Activated CD8-positive, alpha-beta T cell treated with anti-CD3 and anti-CD28 coated beads for 36 hours (primary cell): ENCODE measurements at regions not wholly inside any gene's neighbourhood (a gene's known extent, or its start where the extent isn't known, plus 50 kb on each side); places are given as distances from the start of the nearest gene placed in this dataset.
"Not testable (repeated sequence)": the region's sequence is repeated elsewhere in the genome, so short reads cannot be mapped to it uniquely, and the experiment has no call there.

Source experiments
- ATAC-seq: fragments of 200-7000 bp; cut with Tn5 transposase; one replicate; pipeline ENCODE4 v1.10.0; 2021; ENCODE audit warnings: mild to moderate bottlenecking, moderate library complexity
- CTCF ChIA-PET: fragments of 350-600 bp; sonication (Branson Sonifier 250); formaldehyde crosslinking; loops from one replicate; lab custom pipeline; 2021; ENCODE audit warnings: antibody characterized with exemption; lab: Charles Lee
- POLR2A ChIA-PET: fragments of 350-600 bp; sonication (Branson Sonifier 250); formaldehyde crosslinking; loops from one replicate; lab custom pipeline; 2021; ENCODE audit warnings: antibody characterized with exemption; lab: Charles Lee
- DNase-seq: peaks from one replicate; pipeline ENCODE4 v3.0.0-alpha.2; 2020
- H3K27ac Mint-ChIP-seq: one replicate; pipeline ENCODE4 v1.8.0; 2021; ENCODE audit warnings: mild to moderate bottlenecking, mixed read lengths
- H3K27me3 Mint-ChIP-seq: one replicate; pipeline ENCODE4 v1.8.0; 2021; ENCODE audit warnings: mixed read lengths
- H3K36me3 Mint-ChIP-seq: one replicate; pipeline ENCODE4 v1.8.0; 2021; ENCODE audit warnings: low read depth, mixed read lengths
- H3K4me1 Mint-ChIP-seq: one replicate; pipeline ENCODE4 v1.8.0; 2021; ENCODE audit warnings: low read depth, mixed read lengths
- H3K4me3 Mint-ChIP-seq: one replicate; pipeline ENCODE4 v1.8.0; 2021; ENCODE audit warnings: mild to moderate bottlenecking, moderate library complexity, mixed read lengths
- H3K9me3 Mint-ChIP-seq: one replicate; pipeline ENCODE4 v1.8.0; 2021; ENCODE audit warnings: mixed read lengths
- CTCF ChIP-seq: fragments of 200-600 bp; IDR thresholded peaks from one replicate; pipeline ENCODE4 v1.8.0; 2022; ENCODE audit warnings: antibody characterized with exemption, mild to moderate bottlenecking
- intact Hi-C: fragments of 100-400 bp; cut with micrococcal nuclease; formaldehyde crosslinking; loops from one replicate; pipeline ENCODE4 v1.10.0; 2022

DNA sequence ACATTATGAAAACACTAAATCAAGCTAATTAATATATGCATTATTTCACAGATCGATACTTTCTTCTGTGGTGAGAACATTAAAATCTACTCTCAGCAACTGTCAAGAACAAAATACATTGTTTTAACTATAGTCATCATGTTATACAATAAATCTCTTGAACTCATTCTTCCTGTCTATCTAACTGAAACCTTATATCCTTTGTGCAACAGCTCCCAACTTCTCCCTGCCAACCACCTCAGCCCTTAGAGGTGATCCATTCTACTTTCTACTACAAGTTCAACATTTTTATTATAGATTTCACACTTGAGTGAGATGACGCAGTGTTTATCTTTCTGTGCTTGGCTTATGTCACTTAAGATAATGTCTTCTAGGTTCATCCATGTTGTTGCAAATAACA lies 535.2 kb upstream of the CRIM1 start:
- Mint-ChIP-seq H3K27ac (no peak overlapping the region), H3K4me1 (no peaks in the 10 kb centered on the region), H3K27me3 (peaks cover 11% of the 10 kb centered on the region), H3K4me3 (no peak overlapping the region), H3K36me3 (no peaks in the 10 kb centered on the region), H3K9me3 (no peaks in the 10 kb centered on the region)
- no peak for TF ChIP-seq CTCF
- ATAC-seq (no peak), DNase-seq (no peak)
- ChIA-PET POLR2A (no interaction called here), CTCF (no interaction called here)
- intact Hi-C loops: no loop called here

DNA sequence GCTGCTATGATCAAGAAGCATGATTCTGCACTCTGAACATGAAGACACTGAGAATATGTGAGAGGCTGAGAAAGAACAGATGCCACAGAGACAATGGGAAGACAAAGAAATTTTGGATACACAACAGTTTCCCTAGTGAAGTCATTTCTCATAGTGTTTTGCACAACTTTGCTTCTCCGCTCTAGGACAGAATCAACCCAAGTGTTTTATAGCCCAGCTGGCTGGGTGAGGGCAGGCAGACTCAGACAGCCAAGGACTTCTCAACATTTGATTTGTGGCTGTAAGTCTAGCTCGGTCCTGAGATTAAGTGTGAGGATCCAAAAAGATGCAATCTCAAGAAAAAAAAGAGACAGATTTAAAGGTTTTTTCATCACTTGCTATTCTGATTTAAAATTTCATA lies 536.5 kb upstream of the CRIM1 start:
- ChIA-PET POLR2A (no interaction called here), CTCF (no interaction called here)
- intact Hi-C loops: no loop called here
- DNase-seq: no peak
- H3K4me3 Mint-ChIP-seq: no peak overlapping the region
- no peaks in the 10 kb centered on the region for H3K36me3 Mint-ChIP-seq
- H3K27me3 Mint-ChIP-seq: peaks cover 11% of the 10 kb centered on the region
- no peaks in the 10 kb centered on the region for H3K4me1 Mint-ChIP-seq
- TF ChIP-seq CTCF: no peak
- no peak for ATAC-seq
- no peaks in the 10 kb centered on the region for H3K9me3 Mint-ChIP-seq
- no peak overlapping the region for H3K27ac Mint-ChIP-seq

DNA sequence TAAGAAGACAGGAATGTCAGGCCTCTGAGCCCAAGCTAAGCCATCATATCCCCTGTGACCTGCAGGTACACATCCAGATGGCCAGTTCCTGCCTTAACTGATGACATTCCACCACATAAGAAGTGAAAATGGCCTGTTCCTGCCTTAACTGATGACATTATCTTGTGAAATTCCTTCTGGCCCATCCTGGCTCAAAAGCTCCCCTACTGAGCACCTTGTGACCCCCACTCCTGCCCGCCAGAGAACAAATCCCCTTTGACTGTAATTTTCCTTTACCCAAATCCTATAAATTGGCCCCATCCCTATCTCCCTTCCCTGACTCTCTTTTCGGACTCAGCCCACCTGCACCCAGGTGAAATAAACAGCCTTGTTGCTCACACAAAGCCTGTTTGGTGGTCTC lies 537.2 kb upstream of the CRIM1 start:
- CTCF ChIA-PET, DNase-seq, H3K36me3 Mint-ChIP-seq, H3K4me1 Mint-ChIP-seq, POLR2A ChIA-PET, H3K9me3 Mint-ChIP-seq, ATAC-seq, H3K27ac Mint-ChIP-seq, H3K4me3 Mint-ChIP-seq, intact Hi-C loops: not testable (repeated sequence)
- H3K27me3 Mint-ChIP-seq: peaks cover 11% of the 10 kb centered on the region

GRCh38 chr2:35814597-35814996 lies 541.0 kb upstream of the CRIM1 start:
- H3K27ac Mint-ChIP-seq, POLR2A ChIA-PET, intact Hi-C loops, ATAC-seq, H3K4me3 Mint-ChIP-seq, H3K9me3 Mint-ChIP-seq, H3K4me1 Mint-ChIP-seq, CTCF ChIA-PET, H3K36me3 Mint-ChIP-seq, H3K27me3 Mint-ChIP-seq, DNase-seq: not testable (repeated sequence)

- ATAC-seq (no peak), DNase-seq (no peak)
- CTCF ChIA-PET: no interaction called here
- Mint-ChIP-seq H3K27ac (no peak overlapping the region), H3K4me3 (no peak overlapping the region), H3K27me3 (no peaks in the 10 kb centered on the region), H3K36me3 (no peaks in the 10 kb centered on the region), H3K9me3 (peaks cover 2% of the 10 kb centered on the region), H3K4me1 (no peaks in the 10 kb centered on the region)
- POLR2A ChIA-PET: no interaction called here
- intact Hi-C loops: no loop called here
- no peak for TF ChIP-seq CTCF
Measured at GRCh38 chr2:35803126-35803525, 552.5 kb upstream of the CRIM1 start.

DNA sequence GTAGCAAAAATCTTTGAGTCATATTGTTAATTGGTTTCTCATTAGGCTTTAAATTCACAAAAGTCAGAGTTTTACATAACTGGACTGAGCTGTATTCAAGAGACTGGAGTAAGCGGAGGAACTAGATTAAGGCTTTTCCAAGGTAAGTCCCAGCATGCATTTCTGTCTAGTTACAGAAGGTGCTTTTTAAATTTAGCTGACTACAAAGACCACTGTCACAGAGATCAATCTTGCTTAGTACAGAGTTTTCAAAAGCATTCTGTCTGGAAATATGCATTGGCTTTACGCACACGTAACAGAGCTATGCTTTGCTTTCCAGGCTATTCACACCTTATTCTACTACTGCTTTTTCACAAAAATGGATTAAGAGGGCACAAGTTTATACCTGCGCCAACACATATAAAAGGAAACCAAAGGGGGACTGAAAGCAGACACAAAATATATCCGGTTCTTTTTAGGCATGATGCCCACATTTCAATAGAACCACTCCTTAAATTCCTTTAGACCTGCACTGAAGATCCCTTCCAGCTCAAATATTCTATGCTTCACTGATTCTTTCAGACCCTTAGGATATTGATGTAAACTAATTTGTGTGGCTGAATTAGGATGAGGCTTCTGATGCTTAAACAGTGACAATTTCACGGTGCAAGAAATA lies 560.7 kb upstream of the CRIM1 start:
- H3K4me3 Mint-ChIP-seq: no peak overlapping the region
- peaks cover 3% of the 10 kb centered on the region for H3K9me3 Mint-ChIP-seq
- ChIA-PET CTCF (no interaction called here), POLR2A (no interaction called here)
- peaks cover 2% of the 10 kb centered on the region for H3K27me3 Mint-ChIP-seq
- H3K27ac Mint-ChIP-seq: no peak overlapping the region
- no peak for TF ChIP-seq CTCF
- intact Hi-C loops: no loop called here
- ATAC-seq: no peak
- H3K4me1 Mint-ChIP-seq: no peaks in the 10 kb centered on the region
- no peak for DNase-seq
- no peaks in the 10 kb centered on the region for H3K36me3 Mint-ChIP-seq
